ENCODE measurements at regions not wholly inside any gene's neighbourhood (a gene's known extent, or its start where the extent isn't known, plus 50 kb on each side); places are given as distances from the start of the nearest gene placed in this dataset.

DNA sequence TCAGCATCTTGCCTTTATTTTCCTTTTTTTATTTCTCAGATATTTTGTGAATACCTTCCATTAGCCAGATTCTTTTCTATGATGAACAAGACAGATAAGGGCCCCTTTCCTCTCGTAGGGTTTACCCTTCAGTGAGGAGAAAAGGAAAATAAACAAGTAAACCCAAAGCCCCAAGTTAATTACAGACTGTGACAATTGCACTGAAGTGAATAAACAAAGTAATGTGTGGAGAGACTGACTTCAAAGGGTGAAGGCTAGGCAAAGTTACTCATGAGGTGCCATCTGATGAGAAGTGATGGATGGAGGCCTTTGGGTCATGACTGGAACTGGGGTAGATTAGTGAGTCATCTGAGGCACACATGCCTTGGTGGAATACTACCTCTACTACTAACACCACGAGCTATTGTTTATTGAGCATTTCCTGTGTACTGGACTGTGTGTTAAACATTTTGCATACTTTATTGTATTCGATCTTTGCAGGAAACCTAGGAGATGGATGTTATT lies 143.4 kb upstream of the PRICKLE1 start:
- no peaks in the 10 kb centered on the region for H3K4me1 Mint-ChIP-seq (ENCODE audit: unreplicated experiment)
- no peaks in the 10 kb centered on the region for H3K36me3 Mint-ChIP-seq (ENCODE audit: low read depth, unreplicated experiment)
- no peak overlapping the region for H3K4me3 Mint-ChIP-seq (ENCODE audit: unreplicated experiment)
- no peak for DNase-seq (ENCODE audit: low spot score)
- H3K27ac Mint-ChIP-seq (ENCODE audit: unreplicated experiment) = no peak overlapping the region
- H3K9me3 Mint-ChIP-seq (ENCODE audit: unreplicated experiment) = no peaks in the 10 kb centered on the region
- TF ChIP-seq, protein P1, sequence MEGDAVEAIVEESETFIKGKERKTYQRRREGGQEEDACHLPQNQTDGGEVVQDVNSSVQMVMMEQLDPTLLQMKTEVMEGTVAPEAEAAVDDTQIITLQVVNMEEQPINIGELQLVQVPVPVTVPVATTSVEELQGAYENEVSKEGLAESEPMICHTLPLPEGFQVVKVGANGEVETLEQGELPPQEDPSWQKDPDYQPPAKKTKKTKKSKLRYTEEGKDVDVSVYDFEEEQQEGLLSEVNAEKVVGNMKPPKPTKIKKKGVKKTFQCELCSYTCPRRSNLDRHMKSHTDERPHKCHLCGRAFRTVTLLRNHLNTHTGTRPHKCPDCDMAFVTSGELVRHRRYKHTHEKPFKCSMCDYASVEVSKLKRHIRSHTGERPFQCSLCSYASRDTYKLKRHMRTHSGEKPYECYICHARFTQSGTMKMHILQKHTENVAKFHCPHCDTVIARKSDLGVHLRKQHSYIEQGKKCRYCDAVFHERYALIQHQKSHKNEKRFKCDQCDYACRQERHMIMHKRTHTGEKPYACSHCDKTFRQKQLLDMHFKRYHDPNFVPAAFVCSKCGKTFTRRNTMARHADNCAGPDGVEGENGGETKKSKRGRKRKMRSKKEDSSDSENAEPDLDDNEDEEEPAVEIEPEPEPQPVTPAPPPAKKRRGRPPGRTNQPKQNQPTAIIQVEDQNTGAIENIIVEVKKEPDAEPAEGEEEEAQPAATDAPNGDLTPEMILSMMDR (IDR thresholded peaks at IDR 0.05; ENCODE audit: unreplicated experiment) = no peak
- H3K27me3 Mint-ChIP-seq (ENCODE audit: unreplicated experiment) = no peaks in the 10 kb centered on the region

DNA sequence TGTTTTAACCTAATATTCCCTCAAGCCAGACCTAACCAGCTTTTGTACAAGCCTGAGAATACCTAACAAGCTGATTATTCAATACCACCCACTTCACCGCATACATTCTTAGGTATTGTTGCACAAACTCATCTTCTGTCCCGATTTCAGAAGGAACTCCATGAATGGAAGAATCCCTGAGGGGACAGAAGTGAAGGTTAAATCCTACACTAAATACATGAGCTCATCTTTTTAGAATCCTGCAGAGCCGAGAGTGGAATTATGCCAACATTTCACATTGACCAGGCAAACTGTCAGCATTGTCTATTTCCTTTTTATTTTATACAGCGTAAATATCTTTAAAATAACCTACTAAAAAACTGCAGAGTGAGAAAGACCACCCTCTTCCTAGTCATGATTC lies 140.7 kb upstream of the PRICKLE1 start:
- TF ChIP-seq, protein P1 (IDR thresholded peaks at IDR 0.05; ENCODE audit: unreplicated experiment) = no peak
- H3K4me1 Mint-ChIP-seq (ENCODE audit: unreplicated experiment) = no peaks in the 10 kb centered on the region
- no peak overlapping the region for H3K4me3 Mint-ChIP-seq (ENCODE audit: unreplicated experiment)
- DNase-seq (ENCODE audit: low spot score) = no peak
- H3K27me3 Mint-ChIP-seq (ENCODE audit: unreplicated experiment) = no peaks in the 10 kb centered on the region
- no peak overlapping the region for H3K27ac Mint-ChIP-seq (ENCODE audit: unreplicated experiment)
- H3K9me3 Mint-ChIP-seq (ENCODE audit: unreplicated experiment) = no peaks in the 10 kb centered on the region
- H3K36me3 Mint-ChIP-seq (ENCODE audit: low read depth, unreplicated experiment) = no peaks in the 10 kb centered on the region

GRCh38 chr12:42729535-42729900 lies 140.0 kb upstream of the PRICKLE1 start:
- no peak overlapping the region for H3K27ac Mint-ChIP-seq (ENCODE audit: unreplicated experiment)
- DNase-seq (ENCODE audit: low spot score) = no peak
- H3K4me3 Mint-ChIP-seq (ENCODE audit: unreplicated experiment) = no peak overlapping the region
- peaks cover under 1% of the 10 kb centered on the region for H3K36me3 Mint-ChIP-seq (ENCODE audit: low read depth, unreplicated experiment)
- no peaks in the 10 kb centered on the region for H3K27me3 Mint-ChIP-seq (ENCODE audit: unreplicated experiment)
- H3K4me1 Mint-ChIP-seq (ENCODE audit: unreplicated experiment) = no peaks in the 10 kb centered on the region
- TF ChIP-seq, protein P1 (IDR thresholded peaks at IDR 0.05; ENCODE audit: unreplicated experiment) = no peak
- H3K9me3 Mint-ChIP-seq (ENCODE audit: unreplicated experiment) = peaks cover 1% of the 10 kb centered on the region

- Mint-ChIP-seq H3K36me3 (ENCODE audit: low read depth, unreplicated experiment) (peaks cover 3% of the 10 kb centered on the region), H3K9me3 (ENCODE audit: unreplicated experiment) (peaks cover 4% of the 10 kb centered on the region), H3K27ac (ENCODE audit: unreplicated experiment) (no peak overlapping the region), H3K4me3 (ENCODE audit: unreplicated experiment) (no peak overlapping the region), H3K27me3 (ENCODE audit: unreplicated experiment) (no peaks in the 10 kb centered on the region), H3K4me1 (ENCODE audit: unreplicated experiment) (no peaks in the 10 kb centered on the region)
- TF ChIP-seq, protein P1 (IDR thresholded peaks at IDR 0.05; ENCODE audit: unreplicated experiment) = no peak
- no peak for DNase-seq (ENCODE audit: low spot score)
These were observed 139.4 kb upstream of the PRICKLE1 start for GRCh38 chr12:42728770-42729534.

DNA sequence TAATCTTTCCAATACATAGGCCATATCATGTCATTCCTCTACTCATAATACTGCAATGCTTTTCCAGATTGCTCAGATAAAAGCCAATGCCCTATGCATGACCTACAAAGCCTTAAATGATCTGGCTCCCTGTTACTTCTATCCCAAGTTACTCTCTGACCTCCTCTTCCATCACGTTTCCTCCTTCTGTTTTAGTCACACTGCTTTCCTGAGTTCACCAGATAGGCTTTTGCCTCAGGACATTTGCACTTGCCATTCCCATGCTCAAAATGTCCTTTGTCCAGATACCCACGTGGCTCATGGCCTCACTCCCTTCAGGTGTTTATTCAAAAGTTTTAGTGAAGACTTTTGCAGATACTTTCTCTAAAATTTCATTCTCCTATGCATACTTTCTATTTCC lies 138.7 kb upstream of the PRICKLE1 start:
- no peaks in the 10 kb centered on the region for H3K27me3 Mint-ChIP-seq (ENCODE audit: unreplicated experiment)
- TF ChIP-seq, protein P1 (IDR thresholded peaks at IDR 0.05; ENCODE audit: unreplicated experiment) = no peak

More for the DNA sequence above, 138.7 kb upstream of the PRICKLE1 start:
- Mint-ChIP-seq H3K36me3 (ENCODE audit: low read depth, unreplicated experiment) (peaks cover 3% of the 10 kb centered on the region), H3K4me3 (ENCODE audit: unreplicated experiment) (no peak overlapping the region), H3K9me3 (ENCODE audit: unreplicated experiment) (peaks cover 4% of the 10 kb centered on the region), H3K27ac (ENCODE audit: unreplicated experiment) (no peak overlapping the region), H3K4me1 (ENCODE audit: unreplicated experiment) (no peaks in the 10 kb centered on the region)
- no peak for DNase-seq (ENCODE audit: low spot score)

Measured in endothelial cell (in vitro differentiated cells).